ENCODE measurements at regions not wholly inside any gene's neighbourhood (a gene's known extent, or its start where the extent isn't known, plus 50 kb on each side); places are given as distances from the start of the nearest gene placed in this dataset.

GRCh38 chr9:32322622-32323021 lies 61.8 kb upstream of the ACO1 start:
- H3K4me1 ChIP-seq (ENCODE audit: control insufficient read depth, extremely low read depth, insufficient read depth, low read length) = no peaks in the 10 kb centered on the region
- no peaks in the 10 kb centered on the region for H3K9me3 ChIP-seq (ENCODE audit: control insufficient read depth, low read depth, low read length)
- H3K27ac ChIP-seq (ENCODE audit: control insufficient read depth, insufficient read depth, low read length) = no peak overlapping the region
- DNase-seq (ENCODE audit: low read depth, low spot score) = no peak
- H4K20me1 ChIP-seq (ENCODE audit: control insufficient read depth, extremely low read depth, insufficient read depth, low read length) = no peaks in the 10 kb centered on the region
- H3K4me3 ChIP-seq (ENCODE audit: control insufficient read depth in 2 of 3, extremely low read depth in 1 of 3, insufficient read depth in 2 of 3, low read depth in 1 of 3, low read length in 3 of 3) = no peak overlapping the region
- no peaks in the 10 kb centered on the region for H3K27me3 ChIP-seq (ENCODE audit: control insufficient read depth, extremely low read depth, insufficient read depth, low read length)
- no peak for TF ChIP-seq EZH2 (IDR thresholded peaks at IDR 0.05; ENCODE audit: low read length)
- TF ChIP-seq CTCF (optimal IDR thresholded peaks at IDR 0.05 in 1 of 3, IDR thresholded peaks at IDR 0.05 in 1 of 3, conservative IDR thresholded peaks at IDR 0.05 in 1 of 3; ENCODE audit: extremely low read depth in 1 of 3, insufficient read depth in 2 of 3, low read length in 3 of 3) = no peak
- H2AFZ ChIP-seq (ENCODE audit: control insufficient read depth, low read length) = no peak overlapping the region
- dilution Hi-C loops (cut with MboI; ENCODE audit: extremely low pct_ligation_motif_present, low sequenced_read_pairs) = no loop called here
- FAIRE-seq = no peak
- no peaks in the 10 kb centered on the region for H3K9me1 ChIP-seq (ENCODE audit: control insufficient read depth, extremely low read depth, insufficient read depth, low read length)
- no peak overlapping the region for H3K9ac ChIP-seq (ENCODE audit: control insufficient read depth, extremely low read depth, insufficient read depth, low read length)
- H3K79me2 ChIP-seq (ENCODE audit: control insufficient read depth, insufficient read depth, low read length) = no peaks in the 10 kb centered on the region
- no peaks in the 10 kb centered on the region for H3K36me3 ChIP-seq (ENCODE audit: control insufficient read depth in 2 of 2, extremely low read depth in 1 of 2, insufficient read depth in 2 of 2, low read length in 2 of 2)
- H3K4me2 ChIP-seq (ENCODE audit: control insufficient read depth, extremely low read depth, insufficient read depth, low read depth, low read length) = no peak overlapping the region

- no peak for DNase-seq (ENCODE audit: low read depth, low spot score)
- Histone ChIP-seq H3K4me2 (ENCODE audit: control insufficient read depth, extremely low read depth, insufficient read depth, low read depth, low read length) (no peak overlapping the region), H3K27me3 (ENCODE audit: control insufficient read depth, extremely low read depth, insufficient read depth, low read length) (no peaks in the 10 kb centered on the region), H2AFZ (ENCODE audit: control insufficient read depth, low read length) (no peak overlapping the region), H3K9ac (ENCODE audit: control insufficient read depth, extremely low read depth, insufficient read depth, low read length) (no peak overlapping the region), H3K9me1 (ENCODE audit: control insufficient read depth, extremely low read depth, insufficient read depth, low read length) (no peaks in the 10 kb centered on the region), H3K4me1 (ENCODE audit: control insufficient read depth, extremely low read depth, insufficient read depth, low read length) (no peaks in the 10 kb centered on the region), H3K9me3 (ENCODE audit: control insufficient read depth, low read depth, low read length) (no peaks in the 10 kb centered on the region), H4K20me1 (ENCODE audit: control insufficient read depth, extremely low read depth, insufficient read depth, low read length) (no peaks in the 10 kb centered on the region), H3K36me3 (ENCODE audit: control insufficient read depth in 2 of 2, extremely low read depth in 1 of 2, insufficient read depth in 2 of 2, low read length in 2 of 2) (no peaks in the 10 kb centered on the region), H3K4me3 (ENCODE audit: control insufficient read depth in 2 of 3, extremely low read depth in 1 of 3, insufficient read depth in 2 of 3, low read depth in 1 of 3, low read length in 3 of 3) (no peak overlapping the region), H3K79me2 (ENCODE audit: control insufficient read depth, insufficient read depth, low read length) (no peaks in the 10 kb centered on the region), H3K27ac (ENCODE audit: control insufficient read depth, insufficient read depth, low read length) (no peak overlapping the region)
- dilution Hi-C loops (cut with MboI; ENCODE audit: extremely low pct_ligation_motif_present, low sequenced_read_pairs) = no loop called here
- TF ChIP-seq CTCF (optimal IDR thresholded peaks at IDR 0.05 in 1 of 3, IDR thresholded peaks at IDR 0.05 in 1 of 3, conservative IDR thresholded peaks at IDR 0.05 in 1 of 3; ENCODE audit: extremely low read depth in 1 of 3, insufficient read depth in 2 of 3, low read length in 3 of 3) (no peak), EZH2 (IDR thresholded peaks at IDR 0.05; ENCODE audit: low read length) (no peak)
- no peak for FAIRE-seq
Measured at GRCh38 chr9:32326146-32326545, 58.3 kb upstream of the ACO1 start.

Data from keratinocyte (primary cell).